ENCODE measurements at regions not wholly inside any gene's neighbourhood (a gene's known extent, or its start where the extent isn't known, plus 50 kb on each side); places are given as distances from the start of the nearest gene placed in this dataset.

DNA sequence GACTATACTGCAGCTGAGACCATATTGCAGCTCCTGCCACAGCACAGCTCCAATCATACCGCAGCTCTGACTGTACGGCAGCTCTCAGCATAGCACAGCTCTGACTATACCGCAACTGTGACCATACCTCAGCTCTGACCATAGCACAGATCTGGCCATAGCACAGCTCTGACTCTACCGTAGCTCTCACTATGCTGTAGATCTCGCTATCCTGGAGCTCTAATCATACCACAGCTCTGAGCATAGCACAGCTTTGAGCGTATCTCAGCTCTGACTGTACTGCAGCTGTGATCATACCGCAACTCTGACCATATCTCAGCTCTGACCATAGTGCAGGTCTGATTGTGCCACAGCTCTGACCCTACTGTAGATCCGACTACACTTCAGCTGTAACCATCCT lies 139.2 kb downstream of the ASMT start:
- H2AK5ac ChIP-seq (ENCODE audit: low read depth, low read length), result no peak overlapping the region
- no peak overlapping the region; the same call in 1 of the 2 replicates for H4K8ac ChIP-seq (ENCODE audit: extremely low read depth, insufficient read depth, low read length)
- FAIRE-seq (no peak), DNase-seq (ENCODE audit: low read depth in 1 of 2, low spot score in 2 of 2) (no peak)
- no peaks in the 10 kb centered on the region for H3K36me3 ChIP-seq (ENCODE audit: control insufficient read depth in 2 of 4, insufficient read depth in 4 of 4, low read length in 3 of 4)
- 95% methylated on average over 8 of the region's 8 CpGs; no CpG with 5 or more reads in 1 of the 2 experiments for WGBS, 2 experiments (ENCODE audit: extremely low coverage in 1 of 2, insufficient coverage in 1 of 2, insufficient read length in 1 of 2, insufficient replicate concordance in 2 of 2, low coverage in 1 of 2, low lambda C conversion rate in 2 of 2, missing lambda C conversion rate in 1 of 2)
- H3K9me3 ChIP-seq (ENCODE audit: insufficient read depth in 2 of 2, low read depth in 1 of 2, low read length in 1 of 2), result 0 out of 4 replicates have a peak, but pooled peaks cover 0 to 3% of the 10 kb centered on the region in 2 experiments
- no peak overlapping the region for H3K18ac ChIP-seq (ENCODE audit: extremely low read depth, low read length)
- H2BK120ac ChIP-seq (replicated peaks; ENCODE audit: low read depth, low read length), result no peak overlapping the region
- no peak overlapping the region for H3K4ac ChIP-seq (replicated peaks; ENCODE audit: insufficient read length, low read depth, low read length)
- peak overlapping the region; percentile 57; the same call in 1 of the 2 replicates for H2BK5ac ChIP-seq (ENCODE audit: low read depth, low read length)
- peak overlapping the region; percentile 55; the same call in 1 of the 2 replicates for H2BK15ac ChIP-seq (ENCODE audit: low read length)
- ChIA-PET POLR2A (ENCODE audit: partially characterized antibody) (no interaction called here), CTCF (ENCODE audit: partially characterized antibody) (no interaction called here)
- no peak overlapping the region for H3K27ac ChIP-seq (ENCODE audit: low read depth, low read length)
- H3K23me2 ChIP-seq (ENCODE audit: low read depth, low read length), result no peaks in the 10 kb centered on the region
- H3K4me3 ChIP-seq (ENCODE audit: extremely low read depth in 1 of 4, insufficient read depth in 2 of 4, low read depth in 3 of 4, low read length in 4 of 4), result no peak overlapping the region
- H4K91ac ChIP-seq (replicated peaks; ENCODE audit: insufficient read length, low read length), result peak overlapping the region; percentile 25
- H3K9ac ChIP-seq (replicated peaks in 1 of 4; ENCODE audit: extremely low read depth in 1 of 4, low read depth in 3 of 4, low read length in 3 of 4), result no peak overlapping the region
- 0 out of 2 replicates have a peak overlapping the region, but pooled peaks have one; percentile 34 for H2AFZ ChIP-seq (ENCODE audit: low read length)
- H3K79me2 ChIP-seq (ENCODE audit: control insufficient read depth in 1 of 2, insufficient read depth in 2 of 2, low read length in 2 of 2), result no peaks in the 10 kb centered on the region; a peak in 1 of 4 replicates
- no peak overlapping the region for H2BK20ac ChIP-seq (ENCODE audit: low read length)
- no peak overlapping the region for H4K5ac ChIP-seq (ENCODE audit: insufficient read length, low read depth, low read length)
- H2BK12ac ChIP-seq (ENCODE audit: low read depth, low read length), result peak overlapping the region; percentile 2; the same call in 1 of the 2 replicates
- 0 out of 7 replicates have a peak, but pooled peaks cover 0 to 2% (median 0%) of the 10 kb centered on the region in 4 experiments for H3K4me1 ChIP-seq (replicated peaks in 1 of 4; ENCODE audit: control insufficient read depth in 3 of 4, insufficient read depth in 4 of 4, low read length in 3 of 4)
- H3K23ac ChIP-seq (ENCODE audit: insufficient read length), result no peak overlapping the region
- H3K27me3 ChIP-seq (replicated peaks in 1 of 4; ENCODE audit: control insufficient read depth in 3 of 4, extremely low read depth in 1 of 4, insufficient read depth in 3 of 4, low read length in 3 of 4), result no peaks in the 10 kb centered on the region
- H3K4me2 ChIP-seq (ENCODE audit: insufficient read depth in 1 of 2, low read depth in 2 of 2, low read length in 2 of 2), result no peak overlapping the region
- H3K56ac ChIP-seq (replicated peaks; ENCODE audit: insufficient read length, low read depth, low read length), result no peak overlapping the region
- H4K20me1 ChIP-seq (replicated peaks in 1 of 2; ENCODE audit: control insufficient read depth in 1 of 2, insufficient read depth in 2 of 2, low read length in 2 of 2), result no peaks in the 10 kb centered on the region
- H3K79me1 ChIP-seq (ENCODE audit: low read depth, low read length), result no peaks in the 10 kb centered on the region
- H3K14ac ChIP-seq (ENCODE audit: insufficient read length), result no peak overlapping the region
- TF ChIP-seq RFX5 (IDR thresholded peaks at IDR 0.05; ENCODE audit: borderline replicate concordance, low read depth, low read length), result no peak
- TF ChIP-seq TCF12 (IDR thresholded peaks at IDR 0.05; ENCODE audit: low read depth, low read length), result no peak
- TF ChIP-seq PHF8 (conservative IDR thresholded peaks at IDR 0.05; ENCODE audit: low read depth, low read length), result no peak
- TF ChIP-seq EZH2 (IDR thresholded peaks at IDR 0.05; ENCODE audit: low read depth, low read length, severe bottlenecking), result no peak
- TF ChIP-seq CREB1 (IDR thresholded peaks at IDR 0.05), result no peak
- no peak for TF ChIP-seq CHD2 (IDR thresholded peaks at IDR 0.05; ENCODE audit: low read length)
- TF ChIP-seq SP4 (IDR thresholded peaks at IDR 0.05; ENCODE audit: low read length), result no peak
- TF ChIP-seq SRF (IDR thresholded peaks at IDR 0.05; ENCODE audit: low read depth, low read length), result no peak
- TF ChIP-seq TEAD4 (IDR thresholded peaks at IDR 0.05; ENCODE audit: low read depth, low read length), result no peak
- TF ChIP-seq, protein P1, sequence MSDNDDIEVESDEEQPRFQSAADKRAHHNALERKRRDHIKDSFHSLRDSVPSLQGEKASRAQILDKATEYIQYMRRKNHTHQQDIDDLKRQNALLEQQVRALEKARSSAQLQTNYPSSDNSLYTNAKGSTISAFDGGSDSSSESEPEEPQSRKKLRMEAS (IDR thresholded peaks at IDR 0.05), result no peak
- no peak for TF ChIP-seq MAFK (IDR thresholded peaks at IDR 0.05; ENCODE audit: low read depth, low read length)
- TF ChIP-seq, protein P2, sequence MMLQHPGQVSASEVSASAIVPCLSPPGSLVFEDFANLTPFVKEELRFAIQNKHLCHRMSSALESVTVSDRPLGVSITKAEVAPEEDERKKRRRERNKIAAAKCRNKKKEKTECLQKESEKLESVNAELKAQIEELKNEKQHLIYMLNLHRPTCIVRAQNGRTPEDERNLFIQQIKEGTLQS (IDR thresholded peaks at IDR 0.05; ENCODE audit: insufficient read depth, low read depth, low read length), result no peak
- TF ChIP-seq NANOG (IDR thresholded peaks at IDR 0.05; ENCODE audit: insufficient read depth, low read depth, low read length, poor library complexity, severe bottlenecking), result no peak
- no peak for TF ChIP-seq ZNF274 (IDR thresholded peaks at IDR 0.05; ENCODE audit: borderline replicate concordance, extremely low read depth, low read length)
- no peak for TF ChIP-seq TAF1 (IDR thresholded peaks at IDR 0.05; ENCODE audit: low read depth, low read length)

Data from H1 (cell line).